ENCODE measurements at regions not wholly inside any gene's neighbourhood (a gene's known extent, or its start where the extent isn't known, plus 50 kb on each side); places are given as distances from the start of the nearest gene placed in this dataset.

- DNase-seq = no peak
- Mint-ChIP-seq H3K27ac (no peak overlapping the region), H3K4me1 (ENCODE audit: low read depth) (no peaks in the 10 kb centered on the region), H3K36me3 (ENCODE audit: low read depth) (peaks cover 2% of the 10 kb centered on the region), H3K9me3 (peaks cover 21% of the 10 kb centered on the region), H3K4me3 (no peak overlapping the region), H3K27me3 (no peaks in the 10 kb centered on the region)
Observed at GRCh38 chr1:219312967-219313366, 139.3 kb downstream of the LYPLAL1 start.

GRCh38 chr1:219310181-219310728 is 136.6 kb downstream of the LYPLAL1 start:
- peaks cover 20% of the 10 kb centered on the region for H3K9me3 Mint-ChIP-seq
- no peak for DNase-seq
- no peaks in the 10 kb centered on the region for H3K4me1 Mint-ChIP-seq (ENCODE audit: low read depth)
- no peaks in the 10 kb centered on the region for H3K27me3 Mint-ChIP-seq
- H3K36me3 Mint-ChIP-seq (ENCODE audit: low read depth) = peaks cover 4% of the 10 kb centered on the region
- no peak overlapping the region for H3K27ac Mint-ChIP-seq
- no peak overlapping the region for H3K4me3 Mint-ChIP-seq

- no peak overlapping the region for H3K27ac Mint-ChIP-seq
Observed at GRCh38 chr1:219308367-219308766, 134.7 kb downstream of the LYPLAL1 start.

GRCh38 chr1:219304227-219305226 is 130.8 kb downstream of the LYPLAL1 start:
- H3K4me1 Mint-ChIP-seq (ENCODE audit: low read depth) = no peaks in the 10 kb centered on the region
- DNase-seq = no peak
- no peak overlapping the region for H3K27ac Mint-ChIP-seq
- H3K9me3 Mint-ChIP-seq = peaks cover 14% of the 10 kb centered on the region
- H3K36me3 Mint-ChIP-seq (ENCODE audit: low read depth) = peaks cover 4% of the 10 kb centered on the region
- no peak overlapping the region for H3K4me3 Mint-ChIP-seq
- no peaks in the 10 kb centered on the region for H3K27me3 Mint-ChIP-seq

More at GRCh38 chr1:219308367-219308766, 134.7 kb downstream of the LYPLAL1 start:
- no peaks in the 10 kb centered on the region for H3K27me3 Mint-ChIP-seq
- no peak for DNase-seq
- peaks cover 4% of the 10 kb centered on the region for H3K36me3 Mint-ChIP-seq (ENCODE audit: low read depth)
- H3K9me3 Mint-ChIP-seq = peaks cover 14% of the 10 kb centered on the region
- no peak overlapping the region for H3K4me3 Mint-ChIP-seq
- no peaks in the 10 kb centered on the region for H3K4me1 Mint-ChIP-seq (ENCODE audit: low read depth)

GRCh38 chr1:219302697-219303096 is 129.0 kb downstream of the LYPLAL1 start:
- H3K27ac Mint-ChIP-seq = no peak overlapping the region
- no peak overlapping the region for H3K4me3 Mint-ChIP-seq
- H3K36me3 Mint-ChIP-seq (ENCODE audit: low read depth) = no peaks in the 10 kb centered on the region
- H3K4me1 Mint-ChIP-seq (ENCODE audit: low read depth) = no peaks in the 10 kb centered on the region
- no peaks in the 10 kb centered on the region for H3K27me3 Mint-ChIP-seq
- H3K9me3 Mint-ChIP-seq = peaks cover 7% of the 10 kb centered on the region
- no peak for DNase-seq

- Mint-ChIP-seq H3K27ac (no peak overlapping the region), H3K36me3 (ENCODE audit: low read depth) (no peaks in the 10 kb centered on the region), H3K4me3 (no peak overlapping the region), H3K4me1 (ENCODE audit: low read depth) (no peaks in the 10 kb centered on the region), H3K9me3 (no peaks in the 10 kb centered on the region), H3K27me3 (no peaks in the 10 kb centered on the region)
- no peak for DNase-seq
Observed at GRCh38 chr1:219299420-219299819, 125.7 kb downstream of the LYPLAL1 start.

GRCh38 chr1:219298571-219299148 is 125.0 kb downstream of the LYPLAL1 start:
- no peaks in the 10 kb centered on the region for H3K27me3 Mint-ChIP-seq
- H3K4me3 Mint-ChIP-seq = no peak overlapping the region
- H3K4me1 Mint-ChIP-seq (ENCODE audit: low read depth) = no peaks in the 10 kb centered on the region
- H3K36me3 Mint-ChIP-seq (ENCODE audit: low read depth) = no peaks in the 10 kb centered on the region
- no peak overlapping the region for H3K27ac Mint-ChIP-seq
- no peaks in the 10 kb centered on the region for H3K9me3 Mint-ChIP-seq
- DNase-seq = no peak

GRCh38 chr1:219296430-219297355 is 123.0 kb downstream of the LYPLAL1 start:
- Mint-ChIP-seq H3K27me3 (no peaks in the 10 kb centered on the region), H3K4me1 (ENCODE audit: low read depth) (no peaks in the 10 kb centered on the region)

GRCh38 chr1:219294251-219294650 is 120.6 kb downstream of the LYPLAL1 start:
- no peaks in the 10 kb centered on the region for H3K27me3 Mint-ChIP-seq
- H3K27ac Mint-ChIP-seq = no peak overlapping the region
- H3K4me3 Mint-ChIP-seq = no peak overlapping the region
- H3K9me3 Mint-ChIP-seq = no peaks in the 10 kb centered on the region
- H3K4me1 Mint-ChIP-seq (ENCODE audit: low read depth) = no peaks in the 10 kb centered on the region
- no peak for DNase-seq
- no peaks in the 10 kb centered on the region for H3K36me3 Mint-ChIP-seq (ENCODE audit: low read depth)

More at GRCh38 chr1:219296430-219297355, 123.0 kb downstream of the LYPLAL1 start:
- H3K27ac Mint-ChIP-seq = no peak overlapping the region
- no peak for DNase-seq
- H3K4me3 Mint-ChIP-seq = no peak overlapping the region
- no peaks in the 10 kb centered on the region for H3K36me3 Mint-ChIP-seq (ENCODE audit: low read depth)
- H3K9me3 Mint-ChIP-seq = no peaks in the 10 kb centered on the region

- Mint-ChIP-seq H3K36me3 (ENCODE audit: low read depth) (no peaks in the 10 kb centered on the region), H3K27ac (no peak overlapping the region), H3K9me3 (no peaks in the 10 kb centered on the region), H3K27me3 (no peaks in the 10 kb centered on the region), H3K4me3 (no peak overlapping the region), H3K4me1 (ENCODE audit: low read depth) (no peaks in the 10 kb centered on the region)
- DNase-seq = no peak
Observed at GRCh38 chr1:219293410-219293809, 119.7 kb downstream of the LYPLAL1 start.

- Mint-ChIP-seq H3K9me3 (no peaks in the 10 kb centered on the region), H3K27me3 (no peaks in the 10 kb centered on the region), H3K4me1 (ENCODE audit: low read depth) (no peaks in the 10 kb centered on the region), H3K27ac (no peak overlapping the region), H3K4me3 (no peak overlapping the region), H3K36me3 (ENCODE audit: low read depth) (no peaks in the 10 kb centered on the region)
- no peak for DNase-seq
Observed at GRCh38 chr1:219292999-219293398, 119.3 kb downstream of the LYPLAL1 start.

GRCh38 chr1:219292341-219292740 is 118.7 kb downstream of the LYPLAL1 start:
- H3K9me3 Mint-ChIP-seq = no peaks in the 10 kb centered on the region
- no peak for DNase-seq
- no peaks in the 10 kb centered on the region for H3K27me3 Mint-ChIP-seq
- H3K27ac Mint-ChIP-seq = no peak overlapping the region
- H3K4me3 Mint-ChIP-seq = no peak overlapping the region
- no peaks in the 10 kb centered on the region for H3K36me3 Mint-ChIP-seq (ENCODE audit: low read depth)
- H3K4me1 Mint-ChIP-seq (ENCODE audit: low read depth) = no peaks in the 10 kb centered on the region

GRCh38 chr1:219289171-219289570 is 115.5 kb downstream of the LYPLAL1 start:
- Mint-ChIP-seq H3K9me3 (no peaks in the 10 kb centered on the region), H3K36me3 (ENCODE audit: low read depth) (no peaks in the 10 kb centered on the region), H3K4me3 (no peak overlapping the region), H3K27me3 (no peaks in the 10 kb centered on the region), H3K4me1 (ENCODE audit: low read depth) (no peaks in the 10 kb centered on the region), H3K27ac (no peak overlapping the region)
- no peak for DNase-seq

- Mint-ChIP-seq H3K4me1 (ENCODE audit: low read depth) (no peaks in the 10 kb centered on the region), H3K4me3 (no peak overlapping the region), H3K27ac (no peak overlapping the region), H3K27me3 (no peaks in the 10 kb centered on the region), H3K36me3 (ENCODE audit: low read depth) (no peaks in the 10 kb centered on the region), H3K9me3 (no peaks in the 10 kb centered on the region)
- no peak for DNase-seq
Observed at GRCh38 chr1:219283541-219283940, 109.9 kb downstream of the LYPLAL1 start.
